ENCODE measurements at regions not wholly inside any gene's neighbourhood (a gene's known extent, or its start where the extent isn't known, plus 50 kb on each side); places are given as distances from the start of the nearest gene placed in this dataset.

- TF ChIP-seq CTCF (IDR thresholded peaks at IDR 0.05) (no peak), POLR2A (IDR thresholded peaks at IDR 0.05) (no peak)
Measured at GRCh38 chr10:109274681-109275080, 648.6 kb downstream of the XPNPEP1 start.

All from testis (tissue), 2 donors.